ENCODE measurements at regions not wholly inside any gene's neighbourhood (a gene's known extent, or its start where the extent isn't known, plus 50 kb on each side); places are given as distances from the start of the nearest gene placed in this dataset.

DNA sequence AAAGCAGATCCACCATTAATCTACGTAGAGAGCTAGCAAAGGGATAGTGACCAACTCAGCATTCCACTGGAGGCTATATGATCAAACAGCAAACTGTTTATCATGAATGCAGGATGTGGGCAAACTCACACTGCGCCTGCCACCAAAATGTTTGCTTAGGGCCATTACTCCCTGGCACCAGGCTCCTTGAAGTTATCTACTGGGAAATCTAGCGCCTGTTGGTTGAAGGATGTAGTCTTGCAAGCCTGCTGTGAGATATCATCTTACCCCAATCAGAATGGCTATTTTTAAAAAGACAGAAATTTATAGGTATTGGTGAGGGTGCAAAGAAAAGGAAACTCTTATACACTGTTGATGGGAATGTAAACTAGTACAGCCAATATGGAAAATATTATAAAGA lies 332.5 kb upstream of the RPS23 start (continued):
- TF ChIP-seq EZH2 (IDR thresholded peaks at IDR 0.05; ENCODE audit: low read depth, low read length, severe bottlenecking) (no peak), KDM1A (IDR thresholded peaks at IDR 0.05; ENCODE audit: borderline replicate concordance, low read length) (no peak), MAFK (IDR thresholded peaks at IDR 0.05; ENCODE audit: low read depth, low read length) (no peak)
- TF ChIP-seq, protein P1, sequence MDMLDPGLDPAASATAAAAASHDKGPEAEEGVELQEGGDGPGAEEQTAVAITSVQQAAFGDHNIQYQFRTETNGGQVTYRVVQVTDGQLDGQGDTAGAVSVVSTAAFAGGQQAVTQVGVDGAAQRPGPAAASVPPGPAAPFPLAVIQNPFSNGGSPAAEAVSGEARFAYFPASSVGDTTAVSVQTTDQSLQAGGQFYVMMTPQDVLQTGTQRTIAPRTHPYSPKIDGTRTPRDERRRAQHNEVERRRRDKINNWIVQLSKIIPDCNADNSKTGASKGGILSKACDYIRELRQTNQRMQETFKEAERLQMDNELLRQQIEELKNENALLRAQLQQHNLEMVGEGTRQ (IDR thresholded peaks at IDR 0.05; ENCODE audit: low read length), result no peak

All from H1 (cell line).